Bronchial epithelial cell (primary cell): ENCODE measurements at regions not wholly inside any gene's neighbourhood (a gene's known extent, or its start where the extent isn't known, plus 50 kb on each side); places are given as distances from the start of the nearest gene placed in this dataset.

Experiments
- DNase-seq: peaks from one replicate; pipeline ENCODE4 v3.0.0-alpha.2; 2010; ENCODE audit warnings: low read depth
- FAIRE-seq: peaks from 2 replicates; lab custom pipeline; 2011; peaks lifted over from hg19 to GRCh38; lab: Jason Lieb, UNC
- H3K27me3 ChIP-seq: 2 replicates; pipeline ENCODE4 v1.5.1; 2011; ENCODE audit warnings: low read length; ENCODE audit not compliant: control insufficient read depth, insufficient read depth
- H3K36me3 ChIP-seq: 2 replicates; pipeline ENCODE4 v1.5.1; 2011; ENCODE audit warnings: low read length; ENCODE audit not compliant: control insufficient read depth, insufficient read depth
- H3K4me3 ChIP-seq: 2 replicates; pipeline ENCODE4 v1.5.1; 2011; ENCODE audit warnings: mild to moderate bottlenecking, low read depth, low read length, control low read depth
- TF ChIP-seq, protein P1 (sequence below): IDR thresholded peaks from 2 replicates; pipeline ENCODE4 v1.5.1; 2011; ENCODE audit warnings: mild to moderate bottlenecking, moderate library complexity, low read length, control low read depth, inconsistent platforms; ENCODE audit not compliant: insufficient read depth, severe bottlenecking

DNA sequence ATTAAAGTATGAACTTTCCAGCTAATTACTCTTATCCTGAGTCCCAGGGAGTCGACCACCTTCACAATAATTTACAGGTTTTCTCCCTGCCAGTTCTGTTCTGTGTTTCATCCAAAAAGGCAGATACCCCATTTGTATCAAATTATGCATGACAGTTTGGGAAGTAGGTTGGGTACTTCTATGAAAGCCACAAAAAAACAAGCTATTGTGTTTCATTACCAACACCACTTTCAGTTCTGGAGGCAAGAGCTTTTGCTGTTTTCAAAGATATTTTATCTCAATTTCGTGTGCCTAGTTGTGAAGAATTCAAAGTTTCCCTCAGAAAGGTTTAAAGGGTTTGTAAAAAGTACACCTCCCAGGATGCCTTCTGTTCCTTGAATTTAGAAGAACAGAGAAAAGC lies 557.4 kb downstream of the FLRT2 start:
- Histone ChIP-seq H3K36me3 (no peaks in the 10 kb centered on the region), H3K4me3 (no peak overlapping the region), H3K27me3 (no peaks in the 10 kb centered on the region)
- DNase-seq (no peak), FAIRE-seq (no peak)
- TF ChIP-seq, protein P1, sequence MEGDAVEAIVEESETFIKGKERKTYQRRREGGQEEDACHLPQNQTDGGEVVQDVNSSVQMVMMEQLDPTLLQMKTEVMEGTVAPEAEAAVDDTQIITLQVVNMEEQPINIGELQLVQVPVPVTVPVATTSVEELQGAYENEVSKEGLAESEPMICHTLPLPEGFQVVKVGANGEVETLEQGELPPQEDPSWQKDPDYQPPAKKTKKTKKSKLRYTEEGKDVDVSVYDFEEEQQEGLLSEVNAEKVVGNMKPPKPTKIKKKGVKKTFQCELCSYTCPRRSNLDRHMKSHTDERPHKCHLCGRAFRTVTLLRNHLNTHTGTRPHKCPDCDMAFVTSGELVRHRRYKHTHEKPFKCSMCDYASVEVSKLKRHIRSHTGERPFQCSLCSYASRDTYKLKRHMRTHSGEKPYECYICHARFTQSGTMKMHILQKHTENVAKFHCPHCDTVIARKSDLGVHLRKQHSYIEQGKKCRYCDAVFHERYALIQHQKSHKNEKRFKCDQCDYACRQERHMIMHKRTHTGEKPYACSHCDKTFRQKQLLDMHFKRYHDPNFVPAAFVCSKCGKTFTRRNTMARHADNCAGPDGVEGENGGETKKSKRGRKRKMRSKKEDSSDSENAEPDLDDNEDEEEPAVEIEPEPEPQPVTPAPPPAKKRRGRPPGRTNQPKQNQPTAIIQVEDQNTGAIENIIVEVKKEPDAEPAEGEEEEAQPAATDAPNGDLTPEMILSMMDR = no peak

DNA sequence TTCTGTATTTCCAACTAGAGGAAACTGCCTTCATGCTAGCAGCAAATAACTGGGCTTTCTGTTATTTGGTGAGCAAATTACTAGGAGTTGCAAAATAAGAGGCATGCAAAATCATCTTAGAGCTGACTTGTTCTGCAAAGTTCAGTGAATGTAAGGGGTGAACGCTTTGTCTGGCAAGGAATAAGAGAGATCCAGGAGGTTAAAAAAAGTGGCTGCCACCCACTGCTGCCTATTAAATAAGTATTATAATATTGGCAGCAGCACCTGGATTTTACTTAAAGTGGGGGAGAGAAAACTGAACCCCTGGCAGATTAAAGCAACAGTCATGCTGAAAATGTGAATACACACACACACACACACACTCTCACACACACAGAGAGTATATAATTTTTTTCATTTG lies 557.0 kb downstream of the FLRT2 start:
- FAIRE-seq (no peak), DNase-seq (no peak)
- Histone ChIP-seq H3K36me3 (no peaks in the 10 kb centered on the region), H3K4me3 (no peak overlapping the region), H3K27me3 (no peaks in the 10 kb centered on the region)
- TF ChIP-seq, protein P1 = no peak

DNA sequence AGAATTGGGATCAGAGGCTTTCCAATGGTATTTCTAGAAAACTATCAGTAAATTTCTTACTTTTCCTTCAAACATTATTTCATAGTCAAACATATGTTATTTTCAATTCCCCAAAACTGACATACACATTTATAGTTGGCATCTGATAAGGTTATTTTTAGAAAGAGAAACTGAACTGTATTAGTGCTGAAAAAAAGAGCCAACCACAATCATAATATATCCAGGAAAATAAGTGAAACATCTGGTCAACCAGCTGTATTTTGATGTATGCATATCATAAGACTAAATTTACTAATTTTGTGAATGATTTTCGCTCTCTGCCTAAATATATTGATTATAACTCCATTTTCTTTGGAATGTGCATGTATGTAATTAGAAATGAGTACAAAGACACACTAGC lies 554.2 kb downstream of the FLRT2 start:
- H3K4me3 ChIP-seq = no peak overlapping the region
- H3K27me3 ChIP-seq = no peaks in the 10 kb centered on the region
- H3K36me3 ChIP-seq = no peaks in the 10 kb centered on the region
- TF ChIP-seq, protein P1 = no peak
- DNase-seq (no peak), FAIRE-seq (no peak)

DNA sequence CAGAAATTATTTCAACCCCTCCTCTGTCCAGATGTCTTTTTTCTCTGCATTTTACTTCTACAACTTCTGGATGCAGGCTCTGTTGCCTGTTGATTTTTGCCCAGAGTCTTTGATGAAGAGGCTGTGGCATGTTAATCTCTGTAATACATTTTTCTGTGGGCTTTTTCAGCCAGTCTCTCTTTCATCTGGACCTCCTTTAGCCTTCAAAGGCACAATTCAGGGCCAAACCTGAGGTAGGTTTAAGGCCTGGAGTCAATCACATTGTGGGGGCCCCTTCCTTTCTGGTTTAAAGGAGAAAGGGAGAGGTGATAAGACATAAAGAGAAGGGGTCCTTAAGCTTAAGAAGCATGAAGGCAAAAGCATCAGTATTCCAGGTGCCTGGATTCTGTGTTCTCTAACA lies 553.7 kb downstream of the FLRT2 start:
- DNase-seq (no peak), FAIRE-seq (no peak)
- Histone ChIP-seq H3K4me3 (no peak overlapping the region), H3K36me3 (no peaks in the 10 kb centered on the region), H3K27me3 (no peaks in the 10 kb centered on the region)
- TF ChIP-seq, protein P1 = no peak

DNA sequence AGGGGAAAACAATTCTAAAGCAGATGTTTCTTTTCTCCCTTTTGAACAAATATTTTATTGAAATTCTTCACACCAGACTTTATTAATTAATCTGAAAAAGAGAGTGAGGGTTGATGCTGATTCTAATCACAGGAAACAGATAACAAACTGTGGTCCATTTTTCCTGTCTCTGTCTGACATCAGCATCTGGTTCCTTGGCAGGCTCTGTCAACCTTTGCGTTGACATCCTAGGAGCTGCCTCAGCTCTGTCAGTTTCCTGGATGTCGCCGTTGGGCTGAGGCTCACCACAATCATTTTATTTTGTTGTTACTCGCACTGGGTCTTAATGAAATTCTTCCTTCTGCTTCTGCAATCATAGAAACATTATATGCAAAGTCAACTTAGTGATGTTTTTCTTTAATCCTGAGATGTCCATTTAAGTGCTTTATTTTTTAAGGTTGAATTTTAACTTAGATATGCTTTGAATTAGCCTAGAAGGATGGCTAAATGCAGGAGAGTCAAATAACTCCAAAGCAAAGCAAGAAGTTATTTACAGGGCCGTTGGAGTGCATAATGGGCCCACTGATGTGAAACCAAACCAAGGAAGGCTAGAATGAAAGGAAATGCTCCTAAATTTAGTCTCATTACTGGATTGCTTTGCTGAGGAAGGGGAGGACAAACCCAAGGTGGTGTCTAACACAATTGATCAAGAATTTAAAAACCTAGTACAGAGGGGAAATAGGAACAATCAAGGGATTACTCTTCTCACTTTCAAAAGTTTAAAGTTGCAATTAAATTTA lies 542.4 kb downstream of the FLRT2 start:
- no peak for FAIRE-seq
- Histone ChIP-seq H3K27me3 (no peaks in the 10 kb centered on the region), H3K4me3 (no peak overlapping the region), H3K36me3 (no peaks in the 10 kb centered on the region)
- TF ChIP-seq, protein P1 = no peak
- no peak for DNase-seq

DNA sequence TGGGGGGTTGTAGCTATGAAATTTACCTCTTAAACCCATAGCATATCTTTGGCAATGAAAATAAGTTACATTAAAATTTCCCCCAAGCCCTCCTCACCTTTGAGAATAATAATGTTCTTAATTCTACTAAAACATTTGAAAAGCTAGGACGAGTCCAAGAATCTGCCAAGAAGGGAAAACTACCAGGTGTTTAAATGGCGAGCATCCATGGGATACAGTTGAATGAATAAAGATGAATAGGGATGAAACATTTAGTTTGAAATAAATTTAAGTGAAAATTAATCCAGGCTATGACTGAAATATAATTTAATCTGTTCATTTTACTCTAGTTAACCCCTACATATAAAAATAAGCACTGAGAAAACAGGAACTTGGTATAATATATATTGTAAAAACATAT lies 536.7 kb downstream of the FLRT2 start:
- H3K36me3 ChIP-seq = no peaks in the 10 kb centered on the region
- H3K4me3 ChIP-seq = no peak overlapping the region
- no peak for DNase-seq
- H3K27me3 ChIP-seq = no peaks in the 10 kb centered on the region
- TF ChIP-seq, protein P1 = no peak
- no peak for FAIRE-seq
